Dermis blood vessel endothelial cell (primary cell): ENCODE measurements at regions not wholly inside any gene's neighbourhood (a gene's known extent, or its start where the extent isn't known, plus 50 kb on each side); places are given as distances from the start of the nearest gene placed in this dataset.
"Not testable (repeated sequence)": the region's sequence is repeated elsewhere in the genome, so short reads cannot be mapped to it uniquely, and the experiment has no call there.

ENCODE experiments used
- DNase-seq: peaks from one replicate; pipeline ENCODE4 v3.0.0; 2010

DNA sequence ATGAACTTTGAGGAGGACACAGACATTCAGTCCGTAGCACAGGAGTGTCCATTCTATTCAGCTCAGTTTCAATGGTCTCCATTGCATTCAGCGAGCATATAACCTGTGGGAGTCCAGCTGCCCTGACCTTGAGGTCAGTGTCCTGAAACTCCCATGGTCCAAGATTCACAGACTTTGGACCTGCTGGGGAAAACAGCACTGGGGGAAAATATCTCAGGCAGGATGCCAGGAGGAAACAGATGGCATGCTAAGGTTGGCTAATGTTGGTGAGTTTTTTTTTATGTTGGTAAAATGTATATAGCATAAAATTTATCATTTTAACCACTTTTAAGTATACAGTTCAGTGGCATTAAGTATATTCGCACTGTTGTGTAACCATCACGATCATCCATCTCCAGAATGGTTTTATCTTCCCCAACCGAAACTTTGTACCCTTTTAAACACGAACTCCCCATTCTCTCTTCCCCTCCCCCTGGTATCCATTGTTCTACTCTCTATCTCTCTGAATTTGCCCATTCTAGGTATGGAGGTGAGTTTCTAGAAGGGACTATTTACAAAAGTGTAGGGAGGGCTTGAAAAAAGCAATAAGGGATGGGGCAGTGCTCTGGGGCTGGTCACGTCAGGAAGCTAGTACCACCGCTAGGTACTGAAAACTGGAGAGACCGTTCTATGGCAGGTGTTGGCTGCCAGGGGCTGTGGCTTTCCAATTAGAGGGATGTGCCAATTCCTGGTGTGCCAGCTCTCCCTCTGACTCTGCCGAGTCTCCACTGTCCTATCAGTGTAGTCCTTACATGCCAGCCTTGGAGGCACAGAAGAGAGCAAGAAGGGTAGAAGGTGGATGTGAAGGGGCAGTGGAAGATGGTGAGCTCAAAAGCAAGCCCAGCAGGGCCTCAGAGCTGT is 85.3 kb downstream of the FOXD2 start:
- no peak for DNase-seq

DNA sequence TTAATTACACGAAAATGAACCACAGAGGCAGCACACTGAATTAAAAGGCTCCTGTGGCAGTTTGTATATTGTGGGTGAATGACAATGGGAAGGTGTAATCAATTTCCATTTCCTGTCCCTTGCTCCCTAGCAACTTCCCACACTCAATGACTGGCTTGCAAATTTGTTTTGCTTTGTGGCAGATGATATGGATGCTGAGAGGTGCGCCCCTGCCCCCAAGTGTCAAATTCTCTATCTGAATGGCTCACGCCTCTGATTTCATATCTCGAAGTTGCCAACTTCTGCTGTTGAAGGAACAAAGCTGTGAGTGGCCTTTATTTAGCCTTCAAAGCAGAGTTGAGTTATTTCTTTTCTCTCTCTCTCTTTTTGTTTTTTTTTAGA is 86.0 kb downstream of the FOXD2 start:
- no peak for DNase-seq

- DNase-seq, result no peak
These were observed 86.4 kb downstream of the FOXD2 start for GRCh38 chr1:47524272-47524671.

DNA sequence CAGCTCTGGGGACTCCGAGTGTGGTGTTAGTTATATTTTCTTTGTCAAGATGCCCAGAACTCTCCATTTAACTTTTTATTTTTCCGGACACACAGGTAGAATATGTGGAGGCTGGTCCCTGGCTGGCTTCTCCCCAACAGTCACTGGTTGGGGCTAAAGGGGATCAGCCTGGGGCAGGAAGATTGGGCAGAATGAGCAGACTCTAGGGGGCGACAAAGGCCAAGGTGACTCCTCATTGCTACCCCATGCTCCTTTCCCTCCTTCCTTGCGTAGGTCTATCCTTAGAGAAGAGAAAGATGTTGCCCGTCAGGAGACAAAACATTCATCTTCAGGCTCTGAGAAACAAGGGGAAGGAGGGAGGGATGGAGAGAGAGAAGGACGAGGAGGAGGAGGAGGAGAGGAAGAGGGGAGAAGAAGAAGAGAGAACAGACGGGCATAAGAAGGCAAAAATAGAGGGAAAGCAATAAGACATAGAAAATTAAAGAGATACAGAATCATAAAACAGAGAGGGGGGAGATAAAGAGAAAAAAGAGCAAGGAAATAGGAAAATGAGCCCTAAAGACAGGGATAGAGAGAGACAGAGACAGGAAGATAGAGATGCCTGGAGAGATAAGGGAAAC is 89.9 kb downstream of the FOXD2 start:
- DNase-seq, result peak; percentile 58

DNA sequence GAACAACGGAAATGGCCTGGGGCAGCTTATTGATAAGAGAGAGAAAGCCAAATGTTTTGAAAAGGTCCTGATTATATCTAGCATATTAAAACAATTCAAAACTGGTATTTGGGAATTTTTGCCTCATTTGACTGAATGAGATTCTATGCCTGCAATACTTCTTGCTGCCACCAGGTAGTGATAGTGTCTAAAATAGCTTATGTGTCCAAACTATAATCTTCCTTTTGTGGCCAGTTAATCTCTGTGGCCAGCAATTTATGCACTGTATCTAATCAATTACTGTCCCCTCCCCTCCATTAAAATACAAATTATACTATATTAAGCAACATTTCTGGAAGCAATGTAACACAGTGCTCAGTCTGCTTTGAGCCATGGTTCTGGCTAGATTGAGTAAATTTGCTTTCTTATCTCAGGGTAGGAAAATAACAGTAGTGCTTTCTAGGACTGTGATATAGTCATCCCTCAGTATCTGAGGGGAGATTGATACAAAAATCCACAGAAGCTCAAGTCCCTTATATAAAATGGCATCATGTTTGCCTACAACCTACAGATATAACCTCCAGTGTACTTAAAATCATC is 91.8 kb downstream of the FOXD2 start:
- DNase-seq, result no peak

GRCh38 chr1:47532921-47533792 is 95.3 kb downstream of the FOXD2 start:
- DNase-seq, result peak; percentile 64

DNA sequence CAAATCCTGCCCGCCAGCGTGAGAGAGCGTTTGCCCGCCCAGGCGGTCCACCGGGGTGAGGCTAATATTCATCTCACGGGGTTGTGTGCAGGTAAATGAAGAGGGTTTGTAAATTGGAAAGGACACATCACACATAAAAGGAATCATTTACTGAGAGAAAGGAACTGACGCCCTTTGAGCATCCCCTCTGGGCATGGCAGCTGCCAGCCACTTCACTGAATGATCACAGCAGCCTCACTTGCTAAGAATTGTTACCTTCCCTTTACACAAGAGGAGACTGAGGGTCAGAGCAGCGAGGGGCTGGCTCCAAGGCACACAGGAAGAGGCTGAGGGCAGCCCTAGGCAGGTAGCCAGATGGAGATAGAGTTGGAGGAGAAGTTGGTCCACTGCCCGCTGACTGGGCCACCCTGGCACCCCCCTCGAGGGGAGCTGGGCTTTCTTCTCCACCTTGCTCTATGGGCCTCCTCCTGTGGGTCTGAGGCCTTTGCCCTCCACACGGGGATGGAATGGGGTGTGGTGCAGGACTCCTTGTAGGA is 96.0 kb downstream of the FOXD2 start:
- no peak for DNase-seq

DNA sequence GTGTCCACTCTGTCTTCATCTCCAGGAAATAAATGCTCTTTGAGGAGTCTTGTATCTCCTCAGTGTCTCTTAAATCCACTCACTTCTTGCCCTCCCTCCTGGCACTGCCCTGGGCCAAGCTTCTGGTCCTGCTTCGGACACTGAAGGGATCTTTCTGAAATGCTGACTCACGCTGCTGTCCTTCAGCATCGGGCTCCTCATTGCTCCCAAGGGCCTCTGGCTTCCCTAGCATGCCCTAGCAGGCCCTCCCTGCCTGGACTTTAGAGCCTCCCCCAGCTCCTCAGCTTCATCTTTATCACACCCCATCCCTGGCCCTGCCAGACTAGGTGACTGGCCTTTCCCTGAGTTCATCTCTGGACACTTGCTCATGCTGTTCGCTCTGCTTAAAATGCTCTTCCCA is 96.6 kb downstream of the FOXD2 start:
- DNase-seq, result no peak

DNA sequence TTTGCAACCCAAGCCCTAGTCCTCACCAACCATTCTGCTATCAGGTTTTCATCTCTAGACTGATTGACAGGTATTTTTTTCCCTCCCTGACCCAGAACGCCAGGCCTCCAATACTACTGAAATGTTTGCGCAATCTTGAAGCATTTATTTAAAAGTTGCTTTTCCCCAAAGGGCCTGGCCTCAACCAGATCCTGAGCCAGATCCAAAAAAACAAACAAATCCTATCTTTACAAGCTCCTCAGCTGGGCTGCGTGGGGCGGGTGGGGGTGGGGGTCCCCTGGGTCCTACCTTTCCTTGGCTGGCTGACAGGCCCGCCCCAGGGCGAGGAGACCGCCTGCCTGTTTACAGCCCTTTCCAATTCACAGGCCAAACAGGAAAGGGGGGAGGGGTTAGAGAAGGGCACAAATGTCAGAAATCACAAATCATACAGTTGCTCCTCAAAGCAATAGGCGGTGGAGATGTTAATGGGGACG is 98.8 kb downstream of the FOXD2 start:
- DNase-seq, result no peak

GRCh38 chr1:47537268-47537667 is 99.4 kb downstream of the FOXD2 start:
- DNase-seq, result no peak

GRCh38 chr1:47537966-47538365 is 100.1 kb downstream of the FOXD2 start:
- no peak for DNase-seq

DNA sequence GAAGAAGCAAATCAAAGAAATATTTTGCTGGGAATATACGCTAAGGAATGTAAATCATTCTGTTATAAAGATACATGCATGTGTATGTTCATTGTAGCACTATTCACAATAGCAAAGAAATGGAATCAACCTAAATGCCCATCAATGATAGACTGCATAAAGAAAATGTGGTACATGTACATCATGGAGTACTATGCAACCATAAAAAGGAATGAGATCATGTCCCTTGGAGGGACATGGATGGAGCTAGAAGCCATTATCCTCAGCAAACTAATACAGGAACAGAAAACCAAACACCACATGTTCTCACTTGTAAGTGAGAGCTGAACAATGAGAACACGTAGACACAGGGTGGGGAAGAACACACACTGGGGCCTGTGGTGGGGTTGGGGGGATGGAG is 100.7 kb downstream of the FOXD2 start:
- not testable (repeated sequence) for DNase-seq

GRCh38 chr1:47541705-47542104 is 103.9 kb downstream of the FOXD2 start:
- not testable (repeated sequence) for DNase-seq

DNA sequence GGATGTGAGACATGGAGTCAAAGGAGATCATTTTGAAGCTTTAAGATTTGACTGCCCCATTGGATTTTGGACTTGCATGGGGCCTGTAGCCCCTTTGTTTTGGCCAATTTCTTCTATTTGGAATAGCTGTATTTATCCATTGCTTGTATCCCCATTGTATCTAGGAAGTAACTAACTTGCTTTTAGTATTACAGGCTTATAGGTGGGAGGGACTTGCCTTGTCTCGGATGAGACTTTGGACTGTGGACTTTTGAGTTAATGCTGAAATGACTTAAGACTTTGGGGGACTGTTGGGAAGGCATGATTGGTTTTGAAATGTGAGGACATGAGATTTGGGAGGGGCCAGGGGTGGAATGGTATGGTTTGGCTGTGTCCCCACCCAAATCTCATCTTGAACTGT is 105.2 kb downstream of the FOXD2 start:
- not testable (repeated sequence) for DNase-seq

- DNase-seq, result no peak
These were observed 108.2 kb downstream of the FOXD2 start for GRCh38 chr1:47545912-47546483.

- DNase-seq, result no peak
These were observed 110.1 kb downstream of the FOXD2 start for GRCh38 chr1:47547753-47548573.

- no peak for DNase-seq
These were observed 110.8 kb downstream of the FOXD2 start for GRCh38 chr1:47548637-47549036.

DNA sequence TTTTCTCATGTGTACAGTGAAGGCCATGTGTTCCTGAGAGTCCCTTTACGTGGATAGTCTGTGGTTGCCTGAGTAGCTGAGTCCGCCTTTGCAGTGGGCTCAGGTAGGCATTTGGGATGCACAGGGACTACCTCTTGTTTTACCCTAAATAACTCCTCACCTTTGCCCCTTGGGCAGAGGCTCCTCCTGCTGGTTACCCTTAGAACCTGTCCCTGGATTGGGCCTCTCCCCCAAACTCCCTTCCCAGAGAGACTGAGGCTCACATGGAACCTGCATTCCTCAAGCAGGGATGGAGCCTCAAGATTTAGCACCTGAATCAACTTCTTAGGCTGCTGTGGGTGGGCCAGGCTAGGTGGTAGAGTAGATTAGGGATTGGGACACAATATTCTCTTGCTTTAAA is 111.7 kb downstream of the FOXD2 start:
- no peak for DNase-seq

- no peak for DNase-seq
These were observed 113.1 kb downstream of the FOXD2 start for GRCh38 chr1:47550929-47551328.

GRCh38 chr1:47551971-47552528 is 114.2 kb downstream of the FOXD2 start:
- DNase-seq, result no peak

DNA sequence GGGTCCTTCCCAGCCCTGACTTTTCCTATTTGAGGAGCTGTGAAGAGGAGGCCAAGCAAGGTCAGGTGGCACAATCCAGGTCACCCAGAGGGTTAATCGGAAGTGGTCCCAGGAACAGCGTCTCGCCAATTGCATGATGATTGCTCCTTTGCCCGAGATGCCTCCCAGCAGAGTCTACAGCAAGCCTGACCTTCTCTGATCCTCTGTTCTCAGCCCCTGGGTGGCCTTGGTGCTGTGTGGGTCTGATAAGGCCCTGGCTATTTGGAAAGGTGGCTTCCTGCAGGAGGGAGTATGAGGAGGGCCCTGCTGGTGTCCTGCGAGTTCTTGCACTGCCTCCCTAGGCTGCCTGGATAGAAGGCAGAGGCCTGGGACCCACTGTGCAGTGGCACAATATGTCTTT is 116.2 kb downstream of the FOXD2 start:
- DNase-seq, result no peak
